ENCODE measurements at regions not wholly inside any gene's neighbourhood (a gene's known extent, or its start where the extent isn't known, plus 50 kb on each side); places are given as distances from the start of the nearest gene placed in this dataset.
A peak's percentile ranks its signal among the peaks of the same experiment; 100 is the strongest.
"Not testable (repeated sequence)": the region's sequence is repeated elsewhere in the genome, so short reads cannot be mapped to it uniquely, and the experiment has no call there.

DNA sequence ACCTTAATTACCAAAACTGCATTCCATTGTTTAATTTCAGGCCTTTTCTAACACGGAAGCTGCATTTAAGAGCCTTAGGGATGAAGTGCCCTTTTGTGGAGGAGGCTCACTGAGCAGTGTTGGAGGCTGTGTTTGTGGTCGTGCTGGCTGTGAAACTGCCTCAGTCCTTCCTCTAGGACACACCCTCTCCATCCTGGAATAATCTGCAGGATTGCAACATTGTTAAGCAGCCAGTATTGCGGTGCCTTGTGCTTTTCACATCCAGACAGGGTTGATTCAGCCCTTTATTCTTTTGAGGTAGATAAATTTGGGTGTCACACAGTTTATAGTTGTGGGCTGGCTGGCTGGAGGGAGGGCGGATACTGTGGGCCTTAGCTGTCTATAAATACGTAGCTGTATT, 141.6 kb downstream of the CDRT15L2 start:
- Histone ChIP-seq H3K4me3 (ENCODE audit: insufficient read depth, low read length) (no peak overlapping the region), H2AFZ (ENCODE audit: low read length) (no peak overlapping the region), H4K20me1 (ENCODE audit: insufficient read depth, low read length) (no peaks in the 10 kb centered on the region), H3K4me2 (ENCODE audit: insufficient read depth, low read length) (no peak overlapping the region), H3K27ac (ENCODE audit: low read depth, low read length) (no peak overlapping the region), H3K27me3 (ENCODE audit: insufficient read depth, low read length) (peaks cover 7% of the 10 kb centered on the region), H3K4me1 (ENCODE audit: insufficient read depth, low read length) (no peaks in the 10 kb centered on the region), H3K36me3 (ENCODE audit: insufficient read depth, low read length) (no peaks in the 10 kb centered on the region), H3K79me2 (ENCODE audit: insufficient read depth, low read length) (no peaks in the 10 kb centered on the region), H3K9me3 (ENCODE audit: low read depth, low read length) (no peaks in the 10 kb centered on the region)
- DNase-seq (ENCODE audit: insufficient read length, low spot score, missing footprints), result peak; percentile 3
- TF ChIP-seq, protein P1, sequence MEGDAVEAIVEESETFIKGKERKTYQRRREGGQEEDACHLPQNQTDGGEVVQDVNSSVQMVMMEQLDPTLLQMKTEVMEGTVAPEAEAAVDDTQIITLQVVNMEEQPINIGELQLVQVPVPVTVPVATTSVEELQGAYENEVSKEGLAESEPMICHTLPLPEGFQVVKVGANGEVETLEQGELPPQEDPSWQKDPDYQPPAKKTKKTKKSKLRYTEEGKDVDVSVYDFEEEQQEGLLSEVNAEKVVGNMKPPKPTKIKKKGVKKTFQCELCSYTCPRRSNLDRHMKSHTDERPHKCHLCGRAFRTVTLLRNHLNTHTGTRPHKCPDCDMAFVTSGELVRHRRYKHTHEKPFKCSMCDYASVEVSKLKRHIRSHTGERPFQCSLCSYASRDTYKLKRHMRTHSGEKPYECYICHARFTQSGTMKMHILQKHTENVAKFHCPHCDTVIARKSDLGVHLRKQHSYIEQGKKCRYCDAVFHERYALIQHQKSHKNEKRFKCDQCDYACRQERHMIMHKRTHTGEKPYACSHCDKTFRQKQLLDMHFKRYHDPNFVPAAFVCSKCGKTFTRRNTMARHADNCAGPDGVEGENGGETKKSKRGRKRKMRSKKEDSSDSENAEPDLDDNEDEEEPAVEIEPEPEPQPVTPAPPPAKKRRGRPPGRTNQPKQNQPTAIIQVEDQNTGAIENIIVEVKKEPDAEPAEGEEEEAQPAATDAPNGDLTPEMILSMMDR (IDR thresholded peaks at IDR 0.05; ENCODE audit: extremely low read depth, low read depth, low read length), result no peak

DNA sequence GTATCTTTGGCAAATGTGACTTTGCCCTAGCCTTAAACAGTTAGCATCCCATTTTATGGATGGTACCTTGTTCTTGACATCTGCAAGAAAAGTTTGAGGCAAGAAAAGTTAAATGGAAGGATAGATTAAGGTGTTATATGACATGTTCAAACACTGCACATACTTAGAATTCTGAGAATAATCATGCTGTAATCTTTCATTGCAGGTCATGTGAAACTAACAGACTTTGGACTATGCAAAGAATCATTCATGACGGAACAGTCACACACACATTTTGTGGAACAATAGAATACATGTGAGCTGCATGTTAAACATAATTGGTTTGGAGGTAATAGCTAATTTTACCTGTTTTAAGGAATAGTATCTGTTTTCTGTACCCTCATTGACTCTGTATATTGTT, 144.9 kb downstream of the CDRT15L2 start:
- H3K79me2 ChIP-seq (ENCODE audit: insufficient read depth, low read length); H3K27me3 ChIP-seq (ENCODE audit: insufficient read depth, low read length); DNase-seq (ENCODE audit: insufficient read length, low spot score, missing footprints); H4K20me1 ChIP-seq (ENCODE audit: insufficient read depth, low read length); H3K4me2 ChIP-seq (ENCODE audit: insufficient read depth, low read length); H2AFZ ChIP-seq (ENCODE audit: low read length); H3K36me3 ChIP-seq (ENCODE audit: insufficient read depth, low read length); H3K4me1 ChIP-seq (ENCODE audit: insufficient read depth, low read length); H3K4me3 ChIP-seq (ENCODE audit: insufficient read depth, low read length); H3K27ac ChIP-seq (ENCODE audit: low read depth, low read length); H3K9me3 ChIP-seq (ENCODE audit: low read depth, low read length): not testable (repeated sequence)

DNA sequence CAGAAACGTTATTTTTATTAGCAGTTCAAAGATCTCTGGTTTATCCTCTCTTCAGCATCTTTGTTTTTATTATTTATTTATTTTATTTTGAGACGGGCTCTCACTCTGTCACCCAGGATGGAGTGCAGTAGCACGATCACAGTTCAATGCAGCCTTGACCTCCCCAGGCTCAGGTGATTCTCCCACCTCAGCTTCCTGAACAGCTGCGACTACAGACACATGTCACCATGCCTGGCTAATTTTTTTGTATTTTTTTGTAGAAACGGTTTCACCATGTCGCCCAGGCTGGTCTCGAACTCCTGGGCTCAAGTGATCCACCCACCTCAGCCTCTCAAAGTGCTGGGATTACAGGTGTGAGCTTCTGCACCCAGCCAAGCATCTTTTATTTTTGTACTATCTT, 147.7 kb downstream of the CDRT15L2 start:
- H3K27ac ChIP-seq (ENCODE audit: low read depth, low read length); H3K27me3 ChIP-seq (ENCODE audit: insufficient read depth, low read length); H3K4me1 ChIP-seq (ENCODE audit: insufficient read depth, low read length); H2AFZ ChIP-seq (ENCODE audit: low read length); H3K4me3 ChIP-seq (ENCODE audit: insufficient read depth, low read length); DNase-seq (ENCODE audit: insufficient read length, low spot score, missing footprints); H3K36me3 ChIP-seq (ENCODE audit: insufficient read depth, low read length); H3K9me3 ChIP-seq (ENCODE audit: low read depth, low read length); H3K4me2 ChIP-seq (ENCODE audit: insufficient read depth, low read length); H4K20me1 ChIP-seq (ENCODE audit: insufficient read depth, low read length); H3K79me2 ChIP-seq (ENCODE audit: insufficient read depth, low read length): not testable (repeated sequence)

DNA sequence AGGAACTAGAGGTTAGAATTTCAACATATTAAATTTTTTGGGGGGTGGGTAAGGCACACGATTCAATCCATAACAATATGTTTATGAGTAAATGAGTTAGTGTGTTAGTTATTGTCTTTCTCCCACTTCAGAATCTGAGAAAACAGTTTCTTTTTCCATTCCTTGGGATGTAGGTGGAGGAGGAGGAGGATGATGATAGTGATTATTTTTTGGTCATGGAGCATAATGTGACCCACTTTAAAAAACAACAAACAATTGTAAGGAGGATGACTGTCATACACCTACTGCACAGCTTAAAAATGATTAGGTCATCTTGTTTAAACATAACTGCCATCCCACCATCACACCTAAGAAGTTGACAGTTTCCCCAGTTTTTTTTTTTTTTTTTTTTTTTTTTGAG, 148.7 kb downstream of the CDRT15L2 start:
- H3K27me3 ChIP-seq (ENCODE audit: insufficient read depth, low read length), result peaks cover 3% of the 10 kb centered on the region
- TF ChIP-seq, protein P1 (IDR thresholded peaks at IDR 0.05; ENCODE audit: extremely low read depth, low read depth, low read length), result no peak
- no peak overlapping the region for H3K27ac ChIP-seq (ENCODE audit: low read depth, low read length)
- no peaks in the 10 kb centered on the region for H4K20me1 ChIP-seq (ENCODE audit: insufficient read depth, low read length)
- no peaks in the 10 kb centered on the region for H3K4me1 ChIP-seq (ENCODE audit: insufficient read depth, low read length)
- DNase-seq (ENCODE audit: insufficient read length, low spot score, missing footprints), result no peak
- H3K36me3 ChIP-seq (ENCODE audit: insufficient read depth, low read length), result no peaks in the 10 kb centered on the region
- no peaks in the 10 kb centered on the region for H3K79me2 ChIP-seq (ENCODE audit: insufficient read depth, low read length)
- no peak overlapping the region for H3K4me2 ChIP-seq (ENCODE audit: insufficient read depth, low read length)
- H3K9me3 ChIP-seq (ENCODE audit: low read depth, low read length), result no peaks in the 10 kb centered on the region
- no peak overlapping the region for H3K4me3 ChIP-seq (ENCODE audit: insufficient read depth, low read length)
- H2AFZ ChIP-seq (ENCODE audit: low read length), result no peak overlapping the region

DNA sequence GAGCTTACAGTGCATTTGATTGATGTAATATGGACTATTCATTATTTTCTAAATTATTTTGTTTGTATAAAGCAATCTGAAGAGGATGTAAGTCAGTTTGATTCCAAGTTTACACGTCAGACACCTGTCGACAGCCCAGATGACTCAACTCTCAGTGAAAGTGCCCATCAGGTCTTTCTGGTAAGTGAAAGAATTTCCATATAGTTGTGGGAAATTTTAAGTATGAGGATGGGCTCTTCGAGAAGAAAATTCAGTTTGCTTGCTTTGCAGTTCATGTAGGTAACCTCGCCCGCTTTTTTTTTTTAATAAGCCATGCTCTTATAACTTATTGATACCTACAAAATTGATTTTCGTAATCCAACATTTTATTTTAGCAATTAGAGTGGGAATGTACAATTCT, 151.6 kb downstream of the CDRT15L2 start:
- H3K36me3 ChIP-seq (ENCODE audit: insufficient read depth, low read length); DNase-seq (ENCODE audit: insufficient read length, low spot score, missing footprints); H3K27ac ChIP-seq (ENCODE audit: low read depth, low read length); H3K4me2 ChIP-seq (ENCODE audit: insufficient read depth, low read length); H3K27me3 ChIP-seq (ENCODE audit: insufficient read depth, low read length); H4K20me1 ChIP-seq (ENCODE audit: insufficient read depth, low read length); H2AFZ ChIP-seq (ENCODE audit: low read length); H3K4me1 ChIP-seq (ENCODE audit: insufficient read depth, low read length); H3K9me3 ChIP-seq (ENCODE audit: low read depth, low read length); H3K4me3 ChIP-seq (ENCODE audit: insufficient read depth, low read length); H3K79me2 ChIP-seq (ENCODE audit: insufficient read depth, low read length): not testable (repeated sequence)

Data from osteoblast (primary cell).